ENCODE measurements at regions not wholly inside any gene's neighbourhood (a gene's known extent, or its start where the extent isn't known, plus 50 kb on each side); places are given as distances from the start of the nearest gene placed in this dataset.

DNA sequence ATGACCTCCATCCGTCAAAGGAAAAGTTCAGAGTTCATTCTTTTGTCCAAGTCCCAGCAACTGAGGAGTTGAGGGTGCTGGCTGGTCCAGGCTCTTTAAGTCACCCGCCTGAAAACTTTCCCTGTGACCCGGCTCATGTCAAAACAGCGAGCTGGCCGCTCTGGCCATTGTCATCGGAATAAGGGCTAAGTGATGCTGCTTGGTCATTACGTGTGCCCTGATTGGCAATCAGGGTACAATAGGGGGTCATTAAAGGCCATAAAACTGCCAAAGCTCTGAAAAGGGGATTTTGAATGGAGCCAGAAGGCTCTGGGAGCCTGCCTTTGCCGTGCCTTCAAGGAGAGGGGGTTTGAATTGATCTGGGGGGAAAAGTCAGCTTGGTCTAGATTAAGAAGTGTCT is 88.5 kb upstream of the IRX3 start:
- no peaks in the 10 kb centered on the region for H3K9me3 ChIP-seq
- DNase-seq, result no peak
- H3K27ac ChIP-seq, result no peak overlapping the region
- TF ChIP-seq, protein P1, sequence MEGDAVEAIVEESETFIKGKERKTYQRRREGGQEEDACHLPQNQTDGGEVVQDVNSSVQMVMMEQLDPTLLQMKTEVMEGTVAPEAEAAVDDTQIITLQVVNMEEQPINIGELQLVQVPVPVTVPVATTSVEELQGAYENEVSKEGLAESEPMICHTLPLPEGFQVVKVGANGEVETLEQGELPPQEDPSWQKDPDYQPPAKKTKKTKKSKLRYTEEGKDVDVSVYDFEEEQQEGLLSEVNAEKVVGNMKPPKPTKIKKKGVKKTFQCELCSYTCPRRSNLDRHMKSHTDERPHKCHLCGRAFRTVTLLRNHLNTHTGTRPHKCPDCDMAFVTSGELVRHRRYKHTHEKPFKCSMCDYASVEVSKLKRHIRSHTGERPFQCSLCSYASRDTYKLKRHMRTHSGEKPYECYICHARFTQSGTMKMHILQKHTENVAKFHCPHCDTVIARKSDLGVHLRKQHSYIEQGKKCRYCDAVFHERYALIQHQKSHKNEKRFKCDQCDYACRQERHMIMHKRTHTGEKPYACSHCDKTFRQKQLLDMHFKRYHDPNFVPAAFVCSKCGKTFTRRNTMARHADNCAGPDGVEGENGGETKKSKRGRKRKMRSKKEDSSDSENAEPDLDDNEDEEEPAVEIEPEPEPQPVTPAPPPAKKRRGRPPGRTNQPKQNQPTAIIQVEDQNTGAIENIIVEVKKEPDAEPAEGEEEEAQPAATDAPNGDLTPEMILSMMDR (IDR thresholded peaks at IDR 0.05), result no peak
- no peak for TF ChIP-seq EP300 (IDR thresholded peaks at IDR 0.05)
- TF ChIP-seq POLR2A (IDR thresholded peaks at IDR 0.05), result no peak
- H3K4me1 ChIP-seq (ENCODE audit: insufficient read depth), result no peaks in the 10 kb centered on the region
- WGBS, 3 donors, result 47 to 66% (median 48%) methylated on average over 8 of the region's 8 CpGs
- H3K36me3 ChIP-seq, result no peaks in the 10 kb centered on the region
- intact Hi-C loops (cut with DNase I), result no loop called here
- no peak overlapping the region for H3K4me3 ChIP-seq
- no peaks in the 10 kb centered on the region for H3K27me3 ChIP-seq

DNA sequence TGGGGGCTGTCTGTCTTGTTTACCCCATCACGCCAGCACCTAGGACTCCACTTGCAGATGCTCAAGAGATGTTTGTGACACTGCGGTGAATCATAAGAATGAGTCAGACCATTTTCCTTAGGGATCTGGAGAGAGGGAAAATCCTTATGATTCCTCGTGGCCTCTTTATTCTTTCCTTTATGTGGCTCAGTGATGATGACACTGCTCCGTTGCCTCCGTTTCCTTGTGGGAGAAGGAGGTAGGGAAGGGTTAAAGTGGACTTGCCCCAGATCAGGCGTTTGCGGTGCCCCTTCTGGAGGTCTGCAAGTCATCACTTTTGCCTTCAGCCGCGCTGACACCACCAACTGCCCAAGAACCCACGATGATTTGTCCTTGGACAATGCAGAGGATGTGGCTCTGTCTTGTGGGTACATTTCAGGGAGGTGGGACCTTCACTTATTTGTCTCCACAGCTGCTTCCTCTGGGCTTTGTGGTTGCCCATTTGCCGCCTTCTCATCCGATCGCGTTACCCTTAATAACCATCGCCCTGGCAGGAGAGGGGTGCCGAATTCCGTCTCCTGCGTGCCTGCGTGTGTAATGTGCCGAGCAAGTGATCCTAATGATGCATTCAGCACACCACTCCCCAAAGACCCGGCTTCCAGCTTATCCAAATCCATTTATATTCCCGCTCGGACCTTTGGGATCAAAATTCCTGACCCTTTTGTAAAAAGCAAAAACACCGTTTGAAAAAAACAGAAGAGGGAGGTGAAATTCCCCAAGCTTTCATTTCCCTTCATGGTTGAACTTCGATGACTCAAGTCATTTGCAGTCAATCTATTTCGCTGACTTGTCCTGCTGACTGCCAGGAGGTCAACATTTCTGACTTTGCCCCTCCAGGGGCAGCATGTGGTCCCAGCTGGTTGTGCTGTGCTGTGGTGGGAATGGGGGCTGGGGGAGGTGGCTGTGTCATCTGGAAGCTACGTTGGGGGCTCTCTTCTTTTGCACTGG is 87.2 kb upstream of the IRX3 start:
- Histone ChIP-seq H3K27ac (no peak overlapping the region), H3K27me3 (no peaks in the 10 kb centered on the region), H3K4me1 (ENCODE audit: insufficient read depth) (no peaks in the 10 kb centered on the region), H3K36me3 (no peaks in the 10 kb centered on the region), H3K4me3 (no peak overlapping the region), H3K9me3 (no peaks in the 10 kb centered on the region)
- TF ChIP-seq, protein P1 (IDR thresholded peaks at IDR 0.05), result no peak
- no peak for TF ChIP-seq EP300 (IDR thresholded peaks at IDR 0.05)
- intact Hi-C loops (cut with DNase I), result no loop called here
- no peak for DNase-seq
- 14 to 21% (median 18%) methylated on average over 27 of the region's 27 CpGs for WGBS, 3 donors

DNA sequence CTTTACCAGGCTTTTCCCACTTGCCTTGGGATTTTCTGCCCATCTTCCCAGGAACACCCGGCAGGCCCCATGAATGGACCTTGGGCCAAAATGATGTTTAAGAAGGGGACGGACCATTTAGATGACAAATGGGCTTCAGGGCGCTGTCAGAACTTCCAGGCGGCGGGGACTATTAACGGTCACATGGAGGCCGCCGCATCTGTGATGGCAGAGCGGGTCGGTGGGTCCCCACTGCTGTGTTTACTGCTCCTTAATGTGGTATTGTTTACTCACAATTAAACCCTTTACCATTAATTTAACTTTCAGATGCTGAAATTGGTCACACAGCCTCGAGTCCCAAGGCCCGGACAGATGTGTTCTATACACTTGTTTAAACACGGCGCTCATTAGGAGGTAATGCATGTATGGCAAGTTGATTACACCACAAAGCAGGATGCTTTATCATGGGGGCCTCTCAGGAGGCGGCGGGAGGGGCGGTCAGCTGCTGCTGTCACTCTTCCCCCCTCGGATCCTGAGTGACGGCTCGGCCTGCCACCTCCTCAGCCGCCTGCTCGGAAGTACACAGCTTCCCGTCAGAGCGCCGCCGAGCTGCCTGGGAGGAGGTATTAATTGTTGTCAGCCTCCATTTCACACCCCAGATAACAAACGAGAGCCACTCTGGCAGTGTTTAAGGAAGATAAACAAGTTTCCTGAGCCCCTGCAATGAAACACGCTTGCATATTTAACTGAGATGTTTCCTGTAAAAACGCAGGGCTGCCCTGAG is 83.9 kb upstream of the IRX3 start:
- no peaks in the 10 kb centered on the region for H3K27me3 ChIP-seq
- TF ChIP-seq EP300 (IDR thresholded peaks at IDR 0.05), result no peak
- no peak for TF ChIP-seq POLR2A (IDR thresholded peaks at IDR 0.05)
- TF ChIP-seq, protein P1 (IDR thresholded peaks at IDR 0.05), result no peak
- intact Hi-C loops (cut with DNase I), result no loop called here

DNA sequence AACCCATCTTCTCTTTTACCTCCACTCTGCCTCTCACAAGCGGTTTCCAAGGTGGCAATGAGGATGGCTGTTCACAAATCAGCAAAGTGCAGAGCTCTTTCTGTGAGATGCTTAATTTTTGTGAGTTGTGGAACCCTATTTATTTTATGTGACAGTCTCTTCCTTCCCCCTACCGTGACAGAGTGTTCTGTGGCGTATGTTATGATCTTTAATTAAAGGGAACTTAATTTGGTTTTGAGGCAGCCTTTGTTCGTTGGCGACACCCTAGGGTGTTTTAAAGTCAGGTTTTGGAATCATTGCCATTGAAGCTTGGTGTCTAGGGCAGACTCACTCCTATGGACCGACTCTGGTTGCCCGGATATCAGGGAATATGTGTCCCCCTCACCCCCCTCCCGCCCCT is 83.3 kb upstream of the IRX3 start:
- no peak overlapping the region for H3K4me3 ChIP-seq
- no peaks in the 10 kb centered on the region for H3K9me3 ChIP-seq
- TF ChIP-seq EP300 (IDR thresholded peaks at IDR 0.05) (no peak), POLR2A (IDR thresholded peaks at IDR 0.05) (no peak)
- TF ChIP-seq, protein P1 (IDR thresholded peaks at IDR 0.05), result no peak
- WGBS, 3 donors, result 74 to 79% (median 77%) methylated on average over 8 of the region's 8 CpGs
- H3K4me1 ChIP-seq (ENCODE audit: insufficient read depth), result no peaks in the 10 kb centered on the region
- no peaks in the 10 kb centered on the region for H3K36me3 ChIP-seq
- intact Hi-C loops (cut with DNase I), result no loop called here
- no peak for DNase-seq
- H3K27ac ChIP-seq, result no peak overlapping the region
- no peaks in the 10 kb centered on the region for H3K27me3 ChIP-seq

More for the DNA sequence above, 83.9 kb upstream of the IRX3 start:
- DNase-seq, result no peak
- Histone ChIP-seq H3K36me3 (no peaks in the 10 kb centered on the region), H3K27ac (no peak overlapping the region), H3K4me1 (ENCODE audit: insufficient read depth) (no peaks in the 10 kb centered on the region), H3K9me3 (no peaks in the 10 kb centered on the region), H3K4me3 (no peak overlapping the region)
- WGBS, 3 donors, result 32 to 37% (median 34%) methylated on average over 29 of the region's 29 CpGs

All from ovary (tissue), 7 donors.